ENCODE measurements at regions not wholly inside any gene's neighbourhood (a gene's known extent, or its start where the extent isn't known, plus 50 kb on each side); places are given as distances from the start of the nearest gene placed in this dataset.

DNA sequence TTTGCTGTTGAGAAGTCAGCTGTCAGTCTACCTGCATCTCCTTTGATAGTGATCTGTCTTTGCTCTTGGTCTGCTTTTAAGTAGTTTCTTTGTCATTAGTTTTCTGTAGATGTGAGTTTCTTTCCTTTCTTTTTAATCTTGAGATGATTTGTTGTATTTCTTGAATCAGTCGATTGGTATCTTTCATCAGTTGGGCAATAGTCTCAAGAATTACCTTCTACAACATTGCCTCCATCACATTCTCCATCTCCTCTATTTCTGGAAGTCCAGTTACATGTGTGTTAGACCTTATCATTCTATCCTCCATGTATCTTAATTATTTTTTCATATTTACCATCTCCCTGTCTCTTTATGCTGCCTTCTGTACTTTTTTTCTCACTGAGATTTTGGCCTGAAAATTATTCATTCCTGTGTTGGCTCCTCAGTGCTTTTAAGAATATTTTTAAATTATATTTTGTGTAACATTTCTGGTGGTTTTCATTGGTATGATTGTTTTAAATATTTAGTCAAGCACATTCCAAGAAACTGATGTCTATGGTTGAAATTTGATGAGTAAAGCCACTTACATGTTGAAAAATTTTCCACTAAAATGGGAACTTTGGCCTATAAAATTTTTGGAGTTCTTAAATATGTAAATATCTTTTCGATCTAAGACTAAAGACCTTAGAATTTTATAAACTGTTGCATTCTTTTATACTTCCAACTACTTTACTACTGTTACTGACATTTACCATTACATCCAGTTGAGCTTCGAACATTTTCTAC, 239.5 kb upstream of the MGAT5 start (continued):
- TF ChIP-seq, protein P1, sequence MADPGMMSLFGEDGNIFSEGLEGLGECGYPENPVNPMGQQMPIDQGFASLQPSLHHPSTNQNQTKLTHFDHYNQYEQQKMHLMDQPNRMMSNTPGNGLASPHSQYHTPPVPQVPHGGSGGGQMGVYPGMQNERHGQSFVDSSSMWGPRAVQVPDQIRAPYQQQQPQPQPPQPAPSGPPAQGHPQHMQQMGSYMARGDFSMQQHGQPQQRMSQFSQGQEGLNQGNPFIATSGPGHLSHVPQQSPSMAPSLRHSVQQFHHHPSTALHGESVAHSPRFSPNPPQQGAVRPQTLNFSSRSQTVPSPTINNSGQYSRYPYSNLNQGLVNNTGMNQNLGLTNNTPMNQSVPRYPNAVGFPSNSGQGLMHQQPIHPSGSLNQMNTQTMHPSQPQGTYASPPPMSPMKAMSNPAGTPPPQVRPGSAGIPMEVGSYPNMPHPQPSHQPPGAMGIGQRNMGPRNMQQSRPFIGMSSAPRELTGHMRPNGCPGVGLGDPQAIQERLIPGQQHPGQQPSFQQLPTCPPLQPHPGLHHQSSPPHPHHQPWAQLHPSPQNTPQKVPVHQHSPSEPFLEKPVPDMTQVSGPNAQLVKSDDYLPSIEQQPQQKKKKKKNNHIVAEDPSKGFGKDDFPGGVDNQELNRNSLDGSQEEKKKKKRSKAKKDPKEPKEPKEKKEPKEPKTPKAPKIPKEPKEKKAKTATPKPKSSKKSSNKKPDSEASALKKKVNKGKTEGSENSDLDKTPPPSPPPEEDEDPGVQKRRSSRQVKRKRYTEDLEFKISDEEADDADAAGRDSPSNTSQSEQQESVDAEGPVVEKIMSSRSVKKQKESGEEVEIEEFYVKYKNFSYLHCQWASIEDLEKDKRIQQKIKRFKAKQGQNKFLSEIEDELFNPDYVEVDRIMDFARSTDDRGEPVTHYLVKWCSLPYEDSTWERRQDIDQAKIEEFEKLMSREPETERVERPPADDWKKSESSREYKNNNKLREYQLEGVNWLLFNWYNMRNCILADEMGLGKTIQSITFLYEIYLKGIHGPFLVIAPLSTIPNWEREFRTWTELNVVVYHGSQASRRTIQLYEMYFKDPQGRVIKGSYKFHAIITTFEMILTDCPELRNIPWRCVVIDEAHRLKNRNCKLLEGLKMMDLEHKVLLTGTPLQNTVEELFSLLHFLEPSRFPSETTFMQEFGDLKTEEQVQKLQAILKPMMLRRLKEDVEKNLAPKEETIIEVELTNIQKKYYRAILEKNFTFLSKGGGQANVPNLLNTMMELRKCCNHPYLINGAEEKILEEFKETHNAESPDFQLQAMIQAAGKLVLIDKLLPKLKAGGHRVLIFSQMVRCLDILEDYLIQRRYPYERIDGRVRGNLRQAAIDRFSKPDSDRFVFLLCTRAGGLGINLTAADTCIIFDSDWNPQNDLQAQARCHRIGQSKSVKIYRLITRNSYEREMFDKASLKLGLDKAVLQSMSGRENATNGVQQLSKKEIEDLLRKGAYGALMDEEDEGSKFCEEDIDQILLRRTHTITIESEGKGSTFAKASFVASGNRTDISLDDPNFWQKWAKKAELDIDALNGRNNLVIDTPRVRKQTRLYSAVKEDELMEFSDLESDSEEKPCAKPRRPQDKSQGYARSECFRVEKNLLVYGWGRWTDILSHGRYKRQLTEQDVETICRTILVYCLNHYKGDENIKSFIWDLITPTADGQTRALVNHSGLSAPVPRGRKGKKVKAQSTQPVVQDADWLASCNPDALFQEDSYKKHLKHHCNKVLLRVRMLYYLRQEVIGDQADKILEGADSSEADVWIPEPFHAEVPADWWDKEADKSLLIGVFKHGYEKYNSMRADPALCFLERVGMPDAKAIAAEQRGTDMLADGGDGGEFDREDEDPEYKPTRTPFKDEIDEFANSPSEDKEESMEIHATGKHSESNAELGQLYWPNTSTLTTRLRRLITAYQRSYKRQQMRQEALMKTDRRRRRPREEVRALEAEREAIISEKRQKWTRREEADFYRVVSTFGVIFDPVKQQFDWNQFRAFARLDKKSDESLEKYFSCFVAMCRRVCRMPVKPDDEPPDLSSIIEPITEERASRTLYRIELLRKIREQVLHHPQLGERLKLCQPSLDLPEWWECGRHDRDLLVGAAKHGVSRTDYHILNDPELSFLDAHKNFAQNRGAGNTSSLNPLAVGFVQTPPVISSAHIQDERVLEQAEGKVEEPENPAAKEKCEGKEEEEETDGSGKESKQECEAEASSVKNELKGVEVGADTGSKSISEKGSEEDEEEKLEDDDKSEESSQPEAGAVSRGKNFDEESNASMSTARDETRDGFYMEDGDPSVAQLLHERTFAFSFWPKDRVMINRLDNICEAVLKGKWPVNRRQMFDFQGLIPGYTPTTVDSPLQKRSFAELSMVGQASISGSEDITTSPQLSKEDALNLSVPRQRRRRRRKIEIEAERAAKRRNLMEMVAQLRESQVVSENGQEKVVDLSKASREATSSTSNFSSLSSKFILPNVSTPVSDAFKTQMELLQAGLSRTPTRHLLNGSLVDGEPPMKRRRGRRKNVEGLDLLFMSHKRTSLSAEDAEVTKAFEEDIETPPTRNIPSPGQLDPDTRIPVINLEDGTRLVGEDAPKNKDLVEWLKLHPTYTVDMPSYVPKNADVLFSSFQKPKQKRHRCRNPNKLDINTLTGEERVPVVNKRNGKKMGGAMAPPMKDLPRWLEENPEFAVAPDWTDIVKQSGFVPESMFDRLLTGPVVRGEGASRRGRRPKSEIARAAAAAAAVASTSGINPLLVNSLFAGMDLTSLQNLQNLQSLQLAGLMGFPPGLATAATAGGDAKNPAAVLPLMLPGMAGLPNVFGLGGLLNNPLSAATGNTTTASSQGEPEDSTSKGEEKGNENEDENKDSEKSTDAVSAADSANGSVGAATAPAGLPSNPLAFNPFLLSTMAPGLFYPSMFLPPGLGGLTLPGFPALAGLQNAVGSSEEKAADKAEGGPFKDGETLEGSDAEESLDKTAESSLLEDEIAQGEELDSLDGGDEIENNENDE (IDR thresholded peaks at IDR 0.05; ENCODE audit: insufficient replicate concordance, low read length): no peak
- TF ChIP-seq CREB1 (IDR thresholded peaks at IDR 0.05): no peak
- no peak for TF ChIP-seq RBBP5 (IDR thresholded peaks at IDR 0.05; ENCODE audit: borderline replicate concordance, low read depth, low read length)

Measured in H1 (cell line).